Smooth muscle cell (in vitro differentiated cells): ENCODE measurements at regions not wholly inside any gene's neighbourhood (a gene's known extent, or its start where the extent isn't known, plus 50 kb on each side); places are given as distances from the start of the nearest gene placed in this dataset.

Experiments used
- DNase-seq: peaks from one replicate; lab custom pipeline; 2025; ENCODE audit not compliant: unreplicated experiment; lab: John Stamatoyannopoulos, UW
- H2AFZ ChIP-seq: fragments of 200-600 bp; sonication (generic); 2 replicates; pipeline ENCODE4 v1.6.0; 2016; ENCODE audit warnings: antibody characterized with exemption, low read depth, mild to moderate bottlenecking
- H3F3A ChIP-seq: fragments of 200-600 bp; sonication (generic); 2 replicates; pipeline ENCODE4 v1.6.0; 2017; ENCODE audit warnings: antibody characterized with exemption, low read depth
- H3K27ac ChIP-seq: fragments of 200-600 bp; sonication (generic); 2 replicates; pipeline ENCODE4 v1.5.1; 2016; ENCODE audit warnings: low read depth, mild to moderate bottlenecking
- H3K27me3 ChIP-seq: fragments of 200-600 bp; sonication (generic); 2 replicates; pipeline ENCODE4 v1.6.1; 2016; ENCODE audit warnings: low read depth, mild to moderate bottlenecking
- H3K36me3 ChIP-seq: fragments of 200-600 bp; sonication (generic); 2 replicates; pipeline ENCODE4 v1.5.1; 2016; ENCODE audit warnings: low read depth
- H3K4me1 ChIP-seq: fragments of 200-600 bp; sonication (generic); 2 replicates; pipeline ENCODE4 v1.5.1; 2016; ENCODE audit warnings: low read depth
- H3K4me2 ChIP-seq: fragments of 200-600 bp; sonication (generic); 2 replicates; pipeline ENCODE4 v1.6.0; 2016; ENCODE audit warnings: mild to moderate bottlenecking
- H3K4me3 ChIP-seq: fragments of 200-600 bp; sonication (generic); 2 replicates; pipeline ENCODE4 v1.5.1; 2016; ENCODE audit warnings: mild to moderate bottlenecking
- H3K79me2 ChIP-seq: fragments of 200-600 bp; sonication (generic); 2 replicates; pipeline ENCODE4 v1.6.0; 2016; ENCODE audit warnings: low read depth, mild to moderate bottlenecking
- H3K9ac ChIP-seq: fragments of 200-600 bp; sonication (generic); 2 replicates; pipeline ENCODE4 v1.6.0; 2016; ENCODE audit warnings: low read depth
- H3K9me3 ChIP-seq: fragments of 200-600 bp; sonication (generic); replicated peaks from 2 replicates; pipeline ENCODE4 v1.5.1; 2016; ENCODE audit warnings: low read depth
- H4K20me1 ChIP-seq: fragments of 200-600 bp; sonication (generic); 2 replicates; pipeline ENCODE4 v1.6.0; 2016; ENCODE audit warnings: low read depth
- WGBS: methylation state at CpG from one replicate; pipeline ENCODE4 v1.1.7; 2016; ENCODE audit warnings: low lambda C conversion rate; 5-methylcytosine and 5-hydroxymethylcytosine counted together
- TF ChIP-seq, protein P1 (sequence below): fragments of 200-600 bp; sonication (generic); IDR thresholded peaks from 2 replicates; pipeline ENCODE4 v1.5.1; 2017; ENCODE audit warnings: borderline replicate concordance, mild to moderate bottlenecking, antibody characterized with exemption; ENCODE audit not compliant: insufficient read depth, poor library complexity, severe bottlenecking

GRCh38 chrX:114073926-114074325 lies 510.0 kb upstream of the HTR2C start:
- 52% methylated on average over 3 of the region's 3 CpGs for WGBS
- Histone ChIP-seq H3K27me3 (no peaks in the 10 kb centered on the region), H3K4me2 (no peak overlapping the region), H3K9ac (no peak overlapping the region), H3K79me2 (no peaks in the 10 kb centered on the region), H3K4me3 (no peak overlapping the region), H4K20me1 (no peaks in the 10 kb centered on the region), H2AFZ (peak overlapping the region; percentile 14), H3F3A (no peaks in the 10 kb centered on the region), H3K4me1 (peaks cover 14% of the 10 kb centered on the region), H3K27ac (no peak overlapping the region), H3K9me3 (no peaks in the 10 kb centered on the region), H3K36me3 (no peaks in the 10 kb centered on the region)
- TF ChIP-seq, protein P1, sequence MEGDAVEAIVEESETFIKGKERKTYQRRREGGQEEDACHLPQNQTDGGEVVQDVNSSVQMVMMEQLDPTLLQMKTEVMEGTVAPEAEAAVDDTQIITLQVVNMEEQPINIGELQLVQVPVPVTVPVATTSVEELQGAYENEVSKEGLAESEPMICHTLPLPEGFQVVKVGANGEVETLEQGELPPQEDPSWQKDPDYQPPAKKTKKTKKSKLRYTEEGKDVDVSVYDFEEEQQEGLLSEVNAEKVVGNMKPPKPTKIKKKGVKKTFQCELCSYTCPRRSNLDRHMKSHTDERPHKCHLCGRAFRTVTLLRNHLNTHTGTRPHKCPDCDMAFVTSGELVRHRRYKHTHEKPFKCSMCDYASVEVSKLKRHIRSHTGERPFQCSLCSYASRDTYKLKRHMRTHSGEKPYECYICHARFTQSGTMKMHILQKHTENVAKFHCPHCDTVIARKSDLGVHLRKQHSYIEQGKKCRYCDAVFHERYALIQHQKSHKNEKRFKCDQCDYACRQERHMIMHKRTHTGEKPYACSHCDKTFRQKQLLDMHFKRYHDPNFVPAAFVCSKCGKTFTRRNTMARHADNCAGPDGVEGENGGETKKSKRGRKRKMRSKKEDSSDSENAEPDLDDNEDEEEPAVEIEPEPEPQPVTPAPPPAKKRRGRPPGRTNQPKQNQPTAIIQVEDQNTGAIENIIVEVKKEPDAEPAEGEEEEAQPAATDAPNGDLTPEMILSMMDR = no peak
- no peak for DNase-seq

GRCh38 chrX:114071412-114071811 lies 512.5 kb upstream of the HTR2C start:
- Histone ChIP-seq H3F3A (no peaks in the 10 kb centered on the region), H3K27ac (no peak overlapping the region), H3K27me3 (no peaks in the 10 kb centered on the region), H3K9me3 (no peaks in the 10 kb centered on the region), H2AFZ (peak overlapping the region; percentile 67), H3K4me1 (peaks cover 14% of the 10 kb centered on the region), H3K36me3 (no peaks in the 10 kb centered on the region), H4K20me1 (no peaks in the 10 kb centered on the region), H3K4me3 (no peak overlapping the region), H3K79me2 (no peaks in the 10 kb centered on the region), H3K9ac (no peak overlapping the region), H3K4me2 (no peak overlapping the region)
- TF ChIP-seq, protein P1 = no peak
- WGBS = 96% methylated on average over 5 of the region's 5 CpGs
- DNase-seq = no peak

GRCh38 chrX:114065577-114066223 lies 518.2 kb upstream of the HTR2C start:
- no peaks in the 10 kb centered on the region for H3K79me2 ChIP-seq
- no peaks in the 10 kb centered on the region for H4K20me1 ChIP-seq
- H2AFZ ChIP-seq = no peak overlapping the region
- no peaks in the 10 kb centered on the region for H3K9me3 ChIP-seq
- no peaks in the 10 kb centered on the region for H3F3A ChIP-seq
- no peaks in the 10 kb centered on the region for H3K4me1 ChIP-seq
- no peak overlapping the region for H3K27ac ChIP-seq
- H3K4me2 ChIP-seq = no peak overlapping the region
- no peak for DNase-seq
- no peak overlapping the region for H3K4me3 ChIP-seq
- 94% methylated on average over 4 of the region's 4 CpGs for WGBS
- no peaks in the 10 kb centered on the region for H3K27me3 ChIP-seq
- H3K36me3 ChIP-seq = no peaks in the 10 kb centered on the region
- no peak overlapping the region for H3K9ac ChIP-seq
- TF ChIP-seq, protein P1 = no peak

DNA sequence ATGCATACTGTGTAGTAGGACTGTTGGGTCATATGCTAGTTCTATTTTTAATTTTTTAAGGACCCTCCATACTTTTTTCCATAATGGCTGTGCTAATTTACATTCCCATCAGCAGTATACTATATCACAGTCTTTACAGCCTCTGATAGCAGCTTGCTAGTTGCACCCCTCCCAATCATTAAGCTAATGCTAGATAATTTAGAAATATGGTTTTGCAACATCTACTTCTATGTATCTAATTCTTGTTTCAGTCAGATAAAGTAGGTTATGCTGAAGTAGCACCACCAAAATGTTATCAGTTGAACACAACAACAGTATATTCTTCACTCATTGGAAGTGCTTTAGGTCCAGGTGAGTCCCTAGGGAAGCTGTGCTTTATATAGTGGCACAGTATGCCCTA lies 522.7 kb upstream of the HTR2C start:
- TF ChIP-seq, protein P1 = no peak
- H3K4me3 ChIP-seq = no peak overlapping the region
- H3K36me3 ChIP-seq = no peaks in the 10 kb centered on the region
- H3K9me3 ChIP-seq = no peaks in the 10 kb centered on the region
- H2AFZ ChIP-seq = no peak overlapping the region
- no peak for DNase-seq
- no peaks in the 10 kb centered on the region for H3K4me1 ChIP-seq
- no peaks in the 10 kb centered on the region for H3F3A ChIP-seq
- no peaks in the 10 kb centered on the region for H4K20me1 ChIP-seq
- no peaks in the 10 kb centered on the region for H3K27me3 ChIP-seq
- no peak overlapping the region for H3K9ac ChIP-seq
- no peaks in the 10 kb centered on the region for H3K79me2 ChIP-seq
- H3K27ac ChIP-seq = no peak overlapping the region
- H3K4me2 ChIP-seq = no peak overlapping the region
